ENCODE measurements at regions not wholly inside any gene's neighbourhood (a gene's known extent, or its start where the extent isn't known, plus 50 kb on each side); places are given as distances from the start of the nearest gene placed in this dataset.

GRCh38 chr7:121541457-121541856 lies 145.3 kb upstream of the FAM3C start:
- TF ChIP-seq MAX (IDR thresholded peaks at IDR 0.05; ENCODE audit: low read depth, low read length) (no peak), MYC (IDR thresholded peaks at IDR 0.05; ENCODE audit: low read depth, low read length) (no peak), CTCF (IDR thresholded peaks at IDR 0.05; ENCODE audit: low read depth, low read length) (no peak), POLR2A (IDR thresholded peaks at IDR 0.05; ENCODE audit: extremely low read depth, insufficient read length) (no peak)
- DNase-seq (ENCODE audit: low read depth), result no peak
- H3K4me3 ChIP-seq (ENCODE audit: low read depth, low read length), result no peak overlapping the region

GRCh38 chr7:121540138-121540537 lies 144.0 kb upstream of the FAM3C start:
- DNase-seq (ENCODE audit: low read depth), result no peak
- H3K4me3 ChIP-seq (ENCODE audit: low read depth, low read length), result no peak overlapping the region
- TF ChIP-seq MAX (IDR thresholded peaks at IDR 0.05; ENCODE audit: low read depth, low read length) (no peak), POLR2A (IDR thresholded peaks at IDR 0.05; ENCODE audit: extremely low read depth, insufficient read length) (no peak), CTCF (IDR thresholded peaks at IDR 0.05; ENCODE audit: low read depth, low read length) (no peak), MYC (IDR thresholded peaks at IDR 0.05; ENCODE audit: low read depth, low read length) (no peak)

- H3K4me3 ChIP-seq (ENCODE audit: low read depth, low read length), result no peak overlapping the region
- no peak for TF ChIP-seq CTCF (IDR thresholded peaks at IDR 0.05; ENCODE audit: low read depth, low read length)
- TF ChIP-seq POLR2A (IDR thresholded peaks at IDR 0.05; ENCODE audit: extremely low read depth, insufficient read length), result no peak
- no peak for TF ChIP-seq MYC (IDR thresholded peaks at IDR 0.05; ENCODE audit: low read depth, low read length)
- TF ChIP-seq MAX (IDR thresholded peaks at IDR 0.05; ENCODE audit: low read depth, low read length), result no peak
- no peak for DNase-seq (ENCODE audit: low read depth)
Measured at GRCh38 chr7:121537031-121537430, 140.9 kb upstream of the FAM3C start.

GRCh38 chr7:121531175-121532070 lies 135.3 kb upstream of the FAM3C start:
- TF ChIP-seq CTCF (IDR thresholded peaks at IDR 0.05; ENCODE audit: low read depth, low read length) (no peak), MYC (IDR thresholded peaks at IDR 0.05; ENCODE audit: low read depth, low read length) (no peak), POLR2A (IDR thresholded peaks at IDR 0.05; ENCODE audit: extremely low read depth, insufficient read length) (no peak), MAX (IDR thresholded peaks at IDR 0.05; ENCODE audit: low read depth, low read length) (no peak)
- no peak overlapping the region for H3K4me3 ChIP-seq (ENCODE audit: low read depth, low read length)
- DNase-seq (ENCODE audit: low read depth), result no peak

GRCh38 chr7:121530227-121531174 lies 134.4 kb upstream of the FAM3C start:
- TF ChIP-seq CTCF (IDR thresholded peaks at IDR 0.05; ENCODE audit: low read depth, low read length) (no peak), POLR2A (IDR thresholded peaks at IDR 0.05; ENCODE audit: extremely low read depth, insufficient read length) (no peak), MAX (IDR thresholded peaks at IDR 0.05; ENCODE audit: low read depth, low read length) (no peak; the same call in 1 of the 2 replicates), MYC (IDR thresholded peaks at IDR 0.05; ENCODE audit: low read depth, low read length) (no peak)
- no peak overlapping the region for H3K4me3 ChIP-seq (ENCODE audit: low read depth, low read length)
- DNase-seq (ENCODE audit: low read depth), result peak; percentile 83
